Midbrain (tissue), 1 donor: ENCODE measurements at regions not wholly inside any gene's neighbourhood (a gene's known extent, or its start where the extent isn't known, plus 50 kb on each side); places are given as distances from the start of the nearest gene placed in this dataset.
A peak's percentile ranks its signal among the peaks of the same experiment; 100 is the strongest.
"Not testable (repeated sequence)": the region's sequence is repeated elsewhere in the genome, so short reads cannot be mapped to it uniquely, and the experiment has no call there.

Source experiments
- DNase-seq: peaks from one replicate; lab custom pipeline; 2025; lab: John Stamatoyannopoulos, UW

DNA sequence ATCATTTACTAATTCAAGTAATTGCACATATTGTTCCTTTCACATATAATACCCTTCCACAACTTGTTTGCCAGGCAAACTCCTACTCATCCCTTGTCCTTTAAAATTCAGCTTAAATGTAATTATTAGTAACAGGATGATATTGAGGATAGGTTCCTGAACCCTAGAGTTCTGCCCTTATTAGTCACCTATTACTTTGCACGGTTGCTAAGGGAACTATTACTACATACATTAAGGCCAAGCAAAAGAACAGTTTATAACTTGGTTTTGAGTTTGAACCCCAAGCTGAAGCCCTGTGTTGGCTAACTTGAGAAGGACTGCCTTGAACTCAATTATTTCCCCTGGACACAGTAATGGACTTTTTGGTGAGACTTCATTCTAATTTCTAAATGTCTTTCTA lies 529.7 kb downstream of the IGSF11 start:
- no peak for DNase-seq

GRCh38 chr3:118505784-118506183 lies 528.9 kb downstream of the IGSF11 start:
- no peak for DNase-seq

GRCh38 chr3:118511402-118511801 lies 523.2 kb downstream of the IGSF11 start:
- DNase-seq, result no peak

- DNase-seq, result no peak
Observed at GRCh38 chr3:118512301-118512700, 522.3 kb downstream of the IGSF11 start.

GRCh38 chr3:118525077-118525476 lies 509.6 kb downstream of the IGSF11 start:
- no peak for DNase-seq

DNA sequence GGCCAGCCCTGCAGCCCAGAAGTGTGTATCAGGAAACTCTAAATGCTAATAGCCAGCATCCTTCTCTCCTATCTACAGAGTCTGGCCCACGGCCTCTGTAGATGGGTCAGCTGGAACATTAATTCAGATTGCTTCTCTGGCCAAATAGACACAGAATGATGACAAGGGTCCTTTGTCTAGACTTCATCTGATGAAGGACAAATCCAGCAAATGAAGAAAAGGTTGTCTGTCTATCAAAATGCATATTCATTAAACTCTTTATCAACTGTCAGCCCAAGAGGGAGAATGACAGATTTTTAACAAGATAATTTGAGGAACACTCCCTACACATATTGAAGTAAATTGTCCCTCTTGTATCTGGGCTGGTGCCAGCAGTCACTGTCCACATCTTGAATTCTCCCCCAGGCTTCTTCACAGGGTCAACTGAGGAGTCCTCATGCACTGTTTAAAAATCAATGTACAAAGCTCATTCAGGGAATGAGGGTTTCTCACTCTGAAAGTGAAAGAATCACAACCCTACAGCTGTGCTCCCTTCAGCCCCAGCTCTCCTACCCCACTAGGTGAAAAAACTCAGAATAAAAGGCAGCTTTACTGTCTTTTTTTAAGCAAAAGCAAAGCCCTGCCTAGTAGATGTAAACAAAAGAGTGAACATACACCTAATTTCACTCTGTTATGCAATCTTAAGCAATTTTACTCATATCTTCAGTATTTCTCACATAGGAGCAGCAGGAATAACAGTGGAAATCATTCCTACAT lies 507.7 kb downstream of the IGSF11 start:
- peak; percentile 10 for DNase-seq

DNA sequence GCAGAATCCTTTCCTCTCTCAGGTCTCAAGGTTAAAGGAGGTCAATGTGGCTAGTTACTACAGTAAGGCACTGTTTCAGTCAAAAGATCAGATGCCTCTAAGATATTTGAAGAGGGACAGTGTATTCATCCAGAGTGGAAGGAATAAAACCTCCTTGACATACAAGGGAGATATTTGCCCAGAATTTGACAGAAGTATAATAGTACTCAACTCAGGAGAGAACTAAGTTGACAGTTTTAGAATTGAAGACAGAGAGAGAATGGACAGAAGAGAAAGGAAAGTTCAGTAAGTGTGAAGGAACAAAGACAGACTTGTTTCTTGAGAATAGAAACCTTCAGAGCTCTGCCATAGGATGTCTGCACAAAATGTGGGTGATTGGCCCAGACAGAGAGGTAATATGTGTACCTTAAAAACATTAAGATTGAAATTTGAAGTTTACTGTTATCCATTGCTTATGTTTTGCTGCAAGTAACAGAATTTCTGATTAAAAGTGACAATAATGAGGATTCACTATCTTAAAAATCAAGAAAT lies 507.1 kb downstream of the IGSF11 start:
- no peak for DNase-seq

DNA sequence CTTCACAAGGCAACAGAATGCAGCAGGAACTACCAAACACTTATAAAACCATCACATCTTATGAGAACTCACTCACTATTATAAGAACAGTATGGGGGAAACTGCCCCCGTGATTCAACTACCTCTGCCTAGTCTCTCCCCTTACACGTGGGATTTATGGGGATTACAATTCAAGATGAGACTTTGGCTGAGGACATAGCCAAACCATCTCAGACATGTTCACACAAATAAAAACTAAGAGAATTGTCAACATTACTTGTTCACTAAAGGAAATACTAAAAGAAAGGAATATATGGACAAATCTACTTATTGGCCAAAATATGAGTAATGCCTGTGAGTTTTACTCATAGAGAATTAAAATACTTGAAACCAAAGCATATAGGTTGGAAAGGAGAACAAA lies 505.1 kb downstream of the IGSF11 start:
- no peak for DNase-seq

DNA sequence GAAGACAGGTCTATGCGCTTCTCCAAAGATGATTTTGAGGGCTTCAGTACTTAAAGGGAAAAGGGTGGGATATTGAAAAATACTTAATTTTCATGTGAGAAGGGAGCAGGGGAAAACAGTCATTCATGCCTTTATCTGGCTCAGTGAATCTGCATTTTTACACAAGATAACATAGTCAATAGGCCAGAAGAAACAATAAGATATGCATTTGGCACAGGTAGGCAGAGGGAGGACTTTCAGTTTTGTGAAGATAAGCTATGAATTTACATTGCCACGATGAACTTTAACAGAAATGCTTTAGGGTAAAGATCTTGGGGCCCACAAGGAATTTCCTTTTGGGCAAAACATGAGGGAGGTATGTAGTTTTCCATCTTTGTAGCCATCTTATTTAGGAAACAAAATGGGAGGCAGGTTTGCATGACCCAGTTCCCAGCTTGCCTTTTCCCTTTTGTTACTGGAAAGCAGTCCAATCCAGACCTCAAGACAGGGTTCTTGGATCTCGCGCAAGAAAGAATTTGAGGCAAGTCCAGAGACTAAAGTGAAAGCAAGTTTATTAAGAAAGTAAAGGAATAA lies 504.2 kb downstream of the IGSF11 start:
- no peak for DNase-seq

DNA sequence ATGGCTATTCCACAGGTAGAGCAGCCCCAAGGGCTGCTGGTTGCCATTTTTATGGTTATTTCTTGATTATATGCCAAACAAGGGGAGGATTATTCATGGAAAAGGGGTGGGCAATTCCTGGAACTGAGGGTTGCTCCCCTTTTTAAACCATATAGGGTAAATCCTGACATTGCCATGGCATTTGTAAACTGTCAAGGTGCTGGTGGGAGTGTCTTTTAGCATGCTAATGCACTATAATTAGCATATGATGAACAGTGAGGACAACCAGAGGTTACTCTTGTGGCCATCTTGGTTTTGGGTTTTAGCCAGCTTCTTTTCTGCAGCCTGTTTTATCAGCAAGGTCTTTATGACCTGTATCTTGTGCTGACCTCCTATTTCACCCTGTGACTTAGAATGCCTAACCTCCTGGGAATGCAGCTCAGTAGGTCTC lies 503.7 kb downstream of the IGSF11 start:
- DNase-seq, result not testable (repeated sequence)

DNA sequence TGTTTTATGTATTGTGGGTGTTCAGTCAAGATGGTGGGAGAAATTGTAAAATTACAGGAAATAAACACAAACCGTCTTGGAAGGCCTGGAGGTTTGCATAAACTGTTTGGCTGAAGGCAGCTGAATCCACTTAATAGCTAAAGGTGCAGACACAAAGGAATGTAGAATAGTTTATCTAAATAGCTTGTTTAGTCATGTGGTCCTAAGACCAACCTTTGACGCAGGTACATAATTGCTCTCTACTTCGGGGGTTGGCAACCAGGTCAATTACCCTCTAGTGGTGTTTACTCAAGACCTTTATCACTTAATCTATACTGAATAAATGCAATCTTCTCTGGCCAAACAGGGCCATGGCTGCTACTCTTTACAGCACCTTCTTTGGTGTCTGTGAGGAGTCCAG lies 502.8 kb downstream of the IGSF11 start:
- no peak for DNase-seq

GRCh38 chr3:118533676-118534075 lies 501.0 kb downstream of the IGSF11 start:
- DNase-seq, result no peak

DNA sequence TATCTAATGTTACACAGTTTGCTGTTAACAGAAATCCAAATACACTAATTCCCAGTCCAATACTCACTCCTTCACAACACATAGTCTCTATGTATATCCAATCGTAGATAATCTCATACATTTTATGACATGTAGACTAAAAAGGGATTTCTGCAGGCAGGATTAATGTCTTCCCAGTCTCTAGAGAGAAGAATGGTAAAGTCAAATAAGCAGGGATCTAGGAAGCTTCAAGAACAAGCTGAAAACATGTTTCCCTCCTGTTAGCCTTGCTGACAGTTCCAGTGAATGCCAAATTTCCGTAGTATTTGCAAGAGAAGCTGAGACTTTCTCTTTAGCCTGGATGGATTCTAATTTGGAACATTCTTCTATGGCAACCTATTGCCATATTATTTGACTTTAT lies 500.1 kb downstream of the IGSF11 start:
- DNase-seq, result no peak

DNA sequence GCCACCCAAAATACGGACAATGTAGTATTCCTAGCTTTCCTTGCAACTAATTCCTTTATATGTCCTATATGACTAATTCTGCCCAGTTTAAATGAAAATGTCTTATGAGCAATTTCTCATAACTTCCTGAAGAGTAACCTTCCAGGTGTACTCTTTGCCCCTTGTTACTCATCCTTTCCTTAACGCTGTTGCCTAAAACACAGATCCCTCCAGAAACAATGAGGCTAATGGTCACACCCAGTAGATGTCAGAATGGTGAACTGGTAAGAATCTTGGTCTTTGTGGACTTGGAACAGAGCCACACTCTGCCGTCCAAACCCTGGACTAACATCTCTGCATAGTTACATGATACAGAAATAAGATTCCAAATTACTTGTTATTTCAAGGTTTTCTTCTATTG lies 497.9 kb downstream of the IGSF11 start:
- DNase-seq, result no peak

DNA sequence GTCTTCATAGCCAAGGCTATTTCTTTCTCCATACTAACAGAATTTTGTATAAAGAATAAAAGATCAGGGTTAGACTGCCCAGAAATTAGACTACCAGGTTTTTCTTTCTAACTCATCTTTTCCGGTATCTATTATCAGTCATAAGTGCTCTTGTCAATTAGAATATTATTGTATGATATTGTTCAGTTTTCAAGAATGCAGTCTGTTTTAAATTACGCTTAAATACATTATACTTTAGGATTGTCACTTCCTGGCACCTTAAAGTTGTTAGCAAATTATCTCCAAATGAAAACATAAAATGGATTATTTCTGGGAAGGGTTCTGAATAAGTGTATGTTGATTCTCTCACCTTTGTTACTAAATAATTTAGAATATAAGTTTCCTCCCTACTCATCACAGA lies 497.2 kb downstream of the IGSF11 start:
- no peak for DNase-seq

DNA sequence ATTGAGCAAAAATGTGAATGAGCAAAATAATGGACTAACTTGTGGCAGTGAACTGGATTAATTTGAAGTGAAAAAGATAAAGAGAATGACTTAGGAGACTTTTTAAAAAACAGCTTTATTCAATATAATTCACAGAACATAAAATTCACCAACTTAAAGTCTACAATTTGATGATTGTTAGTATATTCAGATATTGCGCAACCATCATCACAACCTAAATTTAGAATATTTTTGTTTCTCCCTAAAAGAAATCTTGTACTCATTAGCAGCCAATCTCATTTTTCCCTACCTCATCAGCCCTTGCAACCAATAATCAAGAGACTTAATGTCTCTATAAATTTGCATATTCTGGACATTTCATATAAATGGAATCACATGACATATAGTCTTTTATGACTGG lies 496.5 kb downstream of the IGSF11 start:
- DNase-seq, result no peak

- not testable (repeated sequence) for DNase-seq
Observed at GRCh38 chr3:118539820-118540447, 494.7 kb downstream of the IGSF11 start.

- not testable (repeated sequence) for DNase-seq
Observed at GRCh38 chr3:118540448-118540821, 494.2 kb downstream of the IGSF11 start.

GRCh38 chr3:118540826-118541225 lies 493.8 kb downstream of the IGSF11 start:
- DNase-seq, result no peak

DNA sequence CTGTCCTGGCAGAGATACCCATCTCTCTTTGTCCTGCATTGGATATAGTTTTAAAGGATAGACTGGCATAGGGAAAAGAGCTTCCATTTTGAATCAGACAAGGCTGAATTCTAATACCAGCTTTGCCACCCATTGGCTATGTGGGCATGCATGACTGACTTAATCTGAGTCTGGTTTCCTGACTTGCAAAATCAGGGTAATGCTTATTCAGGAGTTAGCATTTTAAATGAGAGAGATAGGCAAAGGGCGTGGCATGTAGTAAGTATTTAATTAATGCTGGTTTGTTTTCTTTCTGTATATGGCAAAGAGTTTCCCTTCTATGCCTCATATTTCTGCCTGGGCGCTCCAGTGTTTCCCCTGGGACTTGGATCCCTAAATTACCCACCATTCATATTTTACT lies 492.9 kb downstream of the IGSF11 start:
- no peak for DNase-seq

- DNase-seq, result no peak
Observed at GRCh38 chr3:118543832-118544231, 490.8 kb downstream of the IGSF11 start.

GRCh38 chr3:118544458-118544857 lies 490.2 kb downstream of the IGSF11 start:
- no peak for DNase-seq

- no peak for DNase-seq
Observed at GRCh38 chr3:118548434-118548833, 486.2 kb downstream of the IGSF11 start.
